Adrenal gland (tissue), 5 donors: ENCODE measurements at regions not wholly inside any gene's neighbourhood (a gene's known extent, or its start where the extent isn't known, plus 50 kb on each side); places are given as distances from the start of the nearest gene placed in this dataset.

Experiments
- POLR2A ChIP-seq, 2 donors: fragments of 450-650 bp; IDR thresholded peaks; one replicate each; pipeline ENCODE4 v1.6.1; 2017; ENCODE audit warnings: antibody characterized with exemption in 2 of 2, mild to moderate bottlenecking in 2 of 2, moderate library complexity in 1 of 2
- TF ChIP-seq, protein P1 (sequence below), 6 experiments: fragments of 450-650 bp in 4 of 6; fragments of 200-600 bp in 2 of 6; sonication (generic) in 1 of 6; IDR thresholded peaks; 1 replicate in 5 of 6; 2 replicates in 1 of 6; pipeline versions ENCODE4 v1.5.1 to v1.8.0; 2016 to 2021; ENCODE audit warnings: antibody characterized with exemption in 6 of 6, mild to moderate bottlenecking in 2 of 6, moderate library complexity in 1 of 6
- donor health status: DM: no; HTN: no; CAD: no.

- TF ChIP-seq, protein P1, sequence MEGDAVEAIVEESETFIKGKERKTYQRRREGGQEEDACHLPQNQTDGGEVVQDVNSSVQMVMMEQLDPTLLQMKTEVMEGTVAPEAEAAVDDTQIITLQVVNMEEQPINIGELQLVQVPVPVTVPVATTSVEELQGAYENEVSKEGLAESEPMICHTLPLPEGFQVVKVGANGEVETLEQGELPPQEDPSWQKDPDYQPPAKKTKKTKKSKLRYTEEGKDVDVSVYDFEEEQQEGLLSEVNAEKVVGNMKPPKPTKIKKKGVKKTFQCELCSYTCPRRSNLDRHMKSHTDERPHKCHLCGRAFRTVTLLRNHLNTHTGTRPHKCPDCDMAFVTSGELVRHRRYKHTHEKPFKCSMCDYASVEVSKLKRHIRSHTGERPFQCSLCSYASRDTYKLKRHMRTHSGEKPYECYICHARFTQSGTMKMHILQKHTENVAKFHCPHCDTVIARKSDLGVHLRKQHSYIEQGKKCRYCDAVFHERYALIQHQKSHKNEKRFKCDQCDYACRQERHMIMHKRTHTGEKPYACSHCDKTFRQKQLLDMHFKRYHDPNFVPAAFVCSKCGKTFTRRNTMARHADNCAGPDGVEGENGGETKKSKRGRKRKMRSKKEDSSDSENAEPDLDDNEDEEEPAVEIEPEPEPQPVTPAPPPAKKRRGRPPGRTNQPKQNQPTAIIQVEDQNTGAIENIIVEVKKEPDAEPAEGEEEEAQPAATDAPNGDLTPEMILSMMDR (IDR thresholded peaks at IDR 0.05): no peak
- no peak for TF ChIP-seq POLR2A (IDR thresholded peaks at IDR 0.05)
These were observed 175.5 kb upstream of the FOXQ1 start for GRCh38 chr6:1136415-1136774.
